ENCODE measurements at regions not wholly inside any gene's neighbourhood (a gene's known extent, or its start where the extent isn't known, plus 50 kb on each side); places are given as distances from the start of the nearest gene placed in this dataset.
"Not testable (repeated sequence)": the region's sequence is repeated elsewhere in the genome, so short reads cannot be mapped to it uniquely, and the experiment has no call there.

DNA sequence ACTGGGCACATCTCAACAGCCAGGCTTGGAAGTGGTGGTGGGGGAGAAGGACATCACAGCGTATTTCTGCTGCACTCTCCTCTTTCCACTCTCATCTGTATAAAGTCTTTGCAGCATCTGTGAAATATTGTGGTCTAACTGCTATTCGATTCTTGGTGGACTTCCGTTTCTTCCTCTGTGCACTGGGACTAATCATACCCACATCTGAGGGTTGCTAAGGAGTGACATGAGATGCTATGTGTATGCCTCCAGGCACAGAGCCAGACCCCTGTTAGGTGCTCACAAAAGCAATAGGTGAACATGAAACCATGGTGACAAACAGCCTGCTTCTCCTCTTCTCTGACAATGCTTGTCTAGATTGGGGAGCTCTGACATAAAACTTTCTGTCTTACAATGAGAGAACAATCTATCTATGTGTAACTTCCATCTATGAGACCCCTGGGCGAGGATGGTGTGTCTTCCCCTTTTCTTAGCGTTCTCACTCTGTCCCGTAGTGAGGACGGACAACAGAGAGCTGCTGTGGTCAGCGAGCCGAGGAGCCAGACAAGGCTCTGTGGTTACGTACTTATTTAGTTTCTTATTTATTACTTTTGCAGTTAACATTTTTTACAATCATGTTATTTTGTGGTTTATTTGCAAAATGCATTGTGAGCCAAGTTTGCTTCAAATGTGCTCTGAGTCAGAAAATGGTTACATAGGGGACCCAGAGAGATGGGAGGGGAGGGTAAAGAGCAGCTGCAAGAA is 196.7 kb upstream of the TPRG1 start:
- DNase-seq: no peak

DNA sequence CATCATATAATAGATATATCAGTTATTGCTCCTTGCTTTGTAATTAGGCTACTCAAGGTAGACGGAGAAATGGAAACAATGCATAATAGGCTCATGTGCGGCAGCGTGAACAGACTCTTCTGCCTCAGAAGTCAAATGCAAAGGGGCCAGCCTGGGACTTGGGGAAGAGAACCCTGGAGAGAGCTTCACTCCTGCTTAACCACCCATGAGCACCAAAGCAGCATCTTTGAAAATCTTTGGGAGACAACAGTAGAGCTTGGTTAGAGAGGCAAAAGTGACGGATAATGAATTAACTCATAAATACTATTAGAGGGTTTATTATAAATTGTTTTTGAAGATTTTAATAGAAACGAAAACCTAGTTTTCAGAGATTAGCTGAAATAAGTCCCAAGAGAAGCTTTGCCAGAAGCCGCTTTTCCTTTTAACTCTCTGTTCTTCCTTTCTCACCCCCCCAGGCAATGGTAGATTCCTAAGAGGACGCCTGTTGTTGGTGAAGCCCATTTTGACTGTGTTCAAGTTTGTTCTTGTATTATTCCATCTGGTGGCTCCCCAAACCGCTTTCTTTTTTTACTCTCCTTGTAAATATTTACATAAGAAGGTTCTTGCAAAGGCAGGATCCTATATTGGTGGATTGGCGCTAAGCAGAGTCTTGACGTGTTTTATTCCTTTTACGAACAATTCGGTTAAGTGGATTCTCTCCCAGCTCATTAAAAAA is 196.0 kb upstream of the TPRG1 start:
- DNase-seq: no peak

DNA sequence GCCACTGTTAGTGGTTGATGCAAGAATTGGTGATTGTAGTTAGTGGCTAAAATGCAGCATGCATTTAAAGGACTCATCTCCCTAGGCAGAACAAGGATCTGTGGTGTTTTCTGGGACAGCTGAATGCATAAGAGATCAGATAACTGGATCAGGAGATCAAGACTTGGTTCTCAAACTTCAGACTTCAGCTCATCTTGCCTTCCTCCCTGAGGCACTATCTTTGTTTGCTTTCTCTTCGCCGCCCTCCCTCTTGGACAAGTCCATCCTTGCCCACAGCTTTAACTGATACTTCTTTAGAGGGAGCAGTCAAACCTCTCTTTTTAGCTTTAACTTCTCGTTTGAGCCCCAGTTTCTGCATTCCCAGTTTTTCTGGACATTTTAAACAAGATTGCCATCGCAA is 195.4 kb upstream of the TPRG1 start:
- DNase-seq: no peak

DNA sequence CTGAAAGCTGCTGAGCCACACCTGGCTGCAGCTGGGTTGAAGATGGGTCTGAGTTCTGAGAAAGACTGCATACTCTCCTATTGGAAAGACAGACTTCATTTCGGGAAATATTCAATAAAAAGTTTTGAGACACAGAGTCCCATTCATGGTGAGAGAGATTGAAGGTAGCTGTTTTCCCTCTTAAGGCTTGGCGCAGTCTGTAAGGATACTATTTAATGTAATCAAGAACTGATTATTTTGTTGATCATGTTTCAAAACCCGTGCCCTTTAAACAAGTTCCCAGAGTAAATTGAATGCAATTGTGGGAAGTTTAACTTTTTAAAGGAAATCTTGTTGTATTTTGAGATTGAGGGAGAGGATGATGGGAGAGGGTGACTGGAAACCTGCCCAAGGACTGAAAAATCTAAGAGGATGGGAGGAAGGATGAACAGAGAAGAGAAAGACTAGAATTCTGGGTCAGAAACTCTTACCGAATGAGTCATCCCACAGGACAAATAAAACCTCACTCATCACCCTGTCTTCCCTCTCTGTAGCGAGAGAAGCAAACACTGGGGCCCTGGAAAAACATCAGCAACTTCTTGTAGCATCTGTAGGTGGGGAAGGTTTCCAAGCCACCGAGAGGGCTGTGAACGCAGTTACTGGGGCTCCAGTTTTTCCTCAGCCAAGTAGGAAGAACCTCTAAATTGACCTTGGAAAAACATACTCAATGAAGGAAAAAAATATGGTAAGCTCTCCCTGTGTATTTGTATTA is 193.2 kb upstream of the TPRG1 start:
- DNase-seq: no peak

DNA sequence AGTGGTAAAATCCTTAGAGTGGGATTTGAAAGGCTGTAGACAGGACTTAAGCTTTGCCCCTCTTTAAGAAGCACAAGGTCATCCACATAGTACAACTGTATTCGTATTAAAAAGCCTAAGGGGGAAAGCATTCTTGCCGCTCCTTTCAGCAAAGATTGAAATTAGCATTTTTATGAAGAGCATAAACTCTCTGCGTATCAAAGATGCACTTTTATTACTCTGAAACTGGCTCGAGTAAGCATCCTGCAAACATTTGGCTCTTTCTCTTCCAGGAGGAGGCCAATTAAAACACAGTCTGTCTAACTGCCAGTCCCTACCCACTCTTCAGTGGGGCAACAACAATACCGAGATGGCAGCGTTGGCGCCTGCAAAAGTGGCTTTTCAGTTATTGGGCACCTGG is 192.5 kb upstream of the TPRG1 start:
- DNase-seq: no peak

DNA sequence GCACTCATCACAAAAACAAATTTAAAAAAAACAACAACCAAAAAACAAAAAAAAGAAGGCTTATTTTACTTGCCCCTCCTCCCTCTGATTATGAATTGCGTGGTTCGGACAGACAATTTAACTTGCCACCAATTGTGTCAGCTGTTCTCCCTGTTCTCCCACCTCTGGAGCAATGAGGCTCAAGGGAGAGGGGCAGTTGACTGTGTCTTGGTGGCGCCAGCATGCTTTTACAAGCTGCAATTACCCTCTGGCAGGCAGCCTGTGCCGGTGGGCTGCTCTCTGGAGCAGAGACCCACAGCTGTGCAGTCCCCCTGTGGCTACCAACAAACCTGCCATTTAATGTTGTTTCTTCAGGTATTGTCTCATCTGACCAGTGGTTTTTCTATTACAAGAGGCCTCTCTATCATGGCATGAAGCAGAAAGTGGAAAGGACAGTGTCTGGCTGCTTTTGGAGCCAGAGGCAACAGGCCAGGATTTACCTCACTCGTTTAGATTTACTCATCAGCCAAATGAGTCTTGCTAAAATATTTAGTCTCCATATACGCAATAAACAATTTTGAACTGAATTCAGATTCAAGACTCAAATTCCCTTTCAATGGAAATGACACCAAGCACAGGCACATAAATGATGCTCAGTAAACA is 192.0 kb upstream of the TPRG1 start:
- DNase-seq: no peak

DNA sequence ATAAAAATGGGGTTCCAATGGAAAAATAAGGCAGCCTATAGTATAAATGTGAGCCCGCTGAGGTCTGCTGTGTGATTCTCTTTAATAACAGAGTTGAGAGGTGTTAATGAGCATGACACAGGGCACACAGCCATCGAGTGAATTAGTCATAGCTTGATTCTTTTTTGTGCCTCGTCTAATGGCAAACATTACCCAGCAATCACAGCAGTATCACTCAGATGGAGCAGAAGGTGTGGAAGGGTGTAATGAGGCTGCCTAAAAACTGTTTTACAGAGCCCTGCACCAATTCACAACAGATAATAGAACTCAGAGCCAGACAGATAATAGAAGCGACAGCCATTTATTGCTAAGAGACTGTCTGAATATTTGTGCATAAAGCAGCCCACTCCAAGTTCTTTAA is 178.6 kb upstream of the TPRG1 start:
- DNase-seq: no peak

DNA sequence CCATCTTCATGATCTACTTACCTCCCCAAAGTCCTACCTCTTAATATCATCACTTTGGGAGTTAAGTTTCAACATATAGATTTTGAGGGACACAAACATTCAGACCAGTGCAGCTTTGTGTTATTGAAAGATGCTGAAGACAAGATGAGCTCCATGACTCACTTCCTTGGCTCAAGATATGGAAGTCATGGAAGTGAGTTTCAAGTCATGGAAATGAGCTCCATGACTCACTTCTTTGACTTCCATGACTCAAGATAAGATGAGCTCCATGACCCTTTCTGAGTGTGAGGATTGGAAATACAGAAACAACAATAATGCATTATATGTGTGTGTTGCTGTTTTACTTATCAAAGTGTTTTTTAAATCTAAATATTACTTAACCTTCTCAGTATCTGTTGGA is 170.2 kb upstream of the TPRG1 start:
- DNase-seq: peak; percentile 69

DNA sequence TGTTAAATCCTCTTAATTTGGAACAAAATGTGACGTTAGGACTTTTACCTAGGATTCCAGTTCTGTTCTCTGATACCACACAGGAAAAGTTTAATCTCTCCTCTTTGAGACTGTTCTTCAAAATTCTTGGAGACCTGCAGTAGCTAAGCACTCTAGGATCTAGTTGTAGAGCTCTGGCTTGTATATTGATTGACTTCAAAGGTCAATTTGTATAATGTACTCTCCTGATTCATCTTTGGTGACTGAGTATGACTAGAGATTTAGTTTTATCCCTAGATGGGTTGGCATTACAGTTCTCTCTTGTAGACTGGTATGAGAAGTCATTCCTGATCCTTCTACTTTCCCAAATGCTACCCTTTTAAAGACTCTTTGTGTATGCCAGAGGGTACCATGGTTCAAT is 168.4 kb upstream of the TPRG1 start:
- no peak for DNase-seq

DNA sequence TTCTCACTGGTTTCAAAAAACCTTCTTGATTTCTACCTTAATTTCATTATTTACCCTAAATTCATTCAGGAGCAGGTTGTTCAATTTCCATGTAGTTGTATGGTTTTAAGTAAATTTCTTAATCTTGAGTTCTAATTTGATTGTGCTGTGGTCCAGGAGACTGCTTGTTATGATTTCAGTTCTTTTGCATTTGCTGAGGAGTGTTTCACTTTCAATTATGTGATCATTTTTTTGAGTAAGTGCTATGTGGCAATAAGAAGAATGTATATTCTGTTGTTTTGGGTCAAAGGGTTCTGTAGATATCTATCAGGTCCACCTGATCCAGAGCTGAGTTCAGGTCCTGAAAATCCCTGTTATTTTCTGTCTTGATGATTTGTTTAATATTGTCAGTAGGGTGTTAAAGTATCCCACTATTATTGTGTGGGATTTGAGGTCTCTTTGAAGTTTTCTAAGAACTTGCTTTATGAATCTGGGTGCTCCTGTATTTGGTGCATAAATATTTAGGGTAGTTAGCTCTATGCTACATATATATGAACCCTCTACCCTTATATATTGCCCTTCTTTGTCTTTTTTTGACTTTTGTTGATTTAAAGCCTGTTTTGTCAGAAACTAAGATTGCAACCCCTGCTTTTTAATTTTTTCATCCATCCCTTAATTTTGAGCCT is 158.4 kb upstream of the TPRG1 start:
- DNase-seq: peak; percentile 40

DNA sequence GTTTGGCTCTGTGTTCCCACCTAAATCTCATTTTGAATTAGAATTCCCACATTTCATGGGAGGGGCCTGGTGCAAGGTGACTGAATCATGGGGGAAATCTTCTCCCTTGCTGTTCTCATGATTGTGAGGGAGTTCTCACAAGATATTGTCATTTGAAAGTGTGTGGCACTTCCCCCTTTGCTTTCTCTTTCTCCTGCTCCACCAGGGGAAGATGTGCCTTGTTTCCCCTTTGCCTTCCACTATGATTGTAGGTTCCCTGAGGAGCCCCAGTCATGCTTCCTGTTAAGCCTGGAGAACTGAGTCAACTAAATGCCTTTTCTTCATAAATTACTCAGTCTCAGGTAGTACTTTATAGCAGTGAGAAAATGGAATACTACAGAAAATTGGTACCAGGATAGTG is 157.2 kb upstream of the TPRG1 start:
- DNase-seq: peak; percentile 73

DNA sequence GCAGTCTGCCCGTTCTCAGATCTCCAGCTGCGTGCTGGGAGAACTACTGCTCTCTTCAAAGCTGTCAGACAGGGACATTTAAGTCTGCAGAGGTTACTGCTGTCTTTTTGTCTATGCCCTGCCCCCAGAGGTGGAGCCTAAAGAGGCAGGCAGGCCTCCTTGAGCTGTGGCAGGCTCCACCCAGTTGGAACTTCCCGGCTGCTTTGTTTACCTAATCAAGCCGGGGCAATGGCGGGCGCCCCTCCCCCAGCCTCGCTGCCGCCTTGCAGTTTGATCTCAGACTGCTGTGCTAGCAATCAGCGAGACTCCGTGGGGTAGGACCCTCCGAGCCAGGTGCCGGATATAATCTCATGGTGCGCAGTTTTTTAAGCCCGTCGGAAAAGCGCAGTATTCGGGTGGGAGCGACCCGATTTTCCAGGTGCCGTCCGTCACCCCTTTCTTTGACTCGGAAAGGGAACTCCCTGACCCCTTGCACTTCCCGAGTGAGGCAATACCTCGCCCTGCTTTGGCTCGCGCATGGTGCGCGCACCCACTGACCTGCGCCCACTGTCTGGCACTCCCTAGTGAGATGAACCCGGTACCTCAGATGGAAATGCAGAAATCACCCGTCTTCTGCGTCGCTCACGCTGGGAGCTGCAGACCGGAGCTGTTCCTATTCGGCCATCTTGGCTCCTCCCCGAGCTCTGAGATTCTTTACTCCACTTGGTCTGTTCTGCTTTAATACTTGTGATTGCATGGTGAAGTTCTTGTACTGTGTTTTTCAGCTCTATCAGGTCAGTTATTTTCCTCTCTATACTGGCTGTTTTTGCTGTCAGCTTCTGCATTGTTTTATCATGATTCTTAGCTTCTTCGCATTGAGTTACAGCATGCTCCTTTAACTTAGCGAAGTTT is 148.9 kb upstream of the TPRG1 start:
- not testable (repeated sequence) for DNase-seq

DNA sequence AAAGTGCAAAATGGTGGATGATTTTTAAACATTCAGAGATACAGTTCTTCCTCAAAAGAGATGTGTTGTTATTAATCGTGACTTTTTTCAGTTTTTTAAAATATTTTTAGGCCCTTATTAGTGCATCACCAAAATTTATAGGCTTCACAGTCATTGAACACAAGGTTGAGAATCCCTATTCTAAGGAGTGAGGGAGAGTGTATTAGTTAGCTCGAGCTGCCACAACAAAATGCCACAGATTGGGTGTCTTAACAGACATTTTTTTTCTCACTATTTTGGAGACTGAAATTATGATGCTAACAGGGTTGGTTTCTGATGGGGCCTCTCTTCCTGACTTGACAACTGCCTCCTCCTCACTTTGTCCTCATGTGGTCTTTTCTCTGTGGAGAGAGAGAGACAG is 145.9 kb upstream of the TPRG1 start:
- DNase-seq: no peak

DNA sequence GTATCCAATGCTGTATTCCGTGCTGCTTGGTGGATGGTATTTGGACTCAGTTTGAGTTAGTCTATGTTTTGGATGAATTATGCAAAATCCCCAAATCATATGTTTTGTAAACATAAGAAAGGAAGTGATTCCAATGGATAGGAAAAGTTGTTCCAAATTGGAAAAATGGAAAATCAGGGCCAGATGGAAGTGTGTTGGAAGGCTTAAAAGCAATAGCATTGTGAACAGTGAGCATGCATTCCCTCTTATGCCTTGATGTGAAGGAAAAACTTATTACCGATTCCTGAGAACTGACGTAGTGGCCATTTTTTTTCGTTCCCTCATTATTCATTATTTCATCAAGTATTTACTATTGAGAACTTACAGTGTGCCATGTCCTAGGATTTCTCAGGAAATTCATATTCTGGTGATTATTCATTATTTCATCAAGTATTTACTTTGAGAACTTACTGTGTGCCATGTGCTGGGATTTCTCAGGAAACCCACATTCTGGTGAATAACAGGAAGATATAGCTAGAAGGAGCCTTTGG is 144.1 kb upstream of the TPRG1 start:
- no peak for DNase-seq

DNA sequence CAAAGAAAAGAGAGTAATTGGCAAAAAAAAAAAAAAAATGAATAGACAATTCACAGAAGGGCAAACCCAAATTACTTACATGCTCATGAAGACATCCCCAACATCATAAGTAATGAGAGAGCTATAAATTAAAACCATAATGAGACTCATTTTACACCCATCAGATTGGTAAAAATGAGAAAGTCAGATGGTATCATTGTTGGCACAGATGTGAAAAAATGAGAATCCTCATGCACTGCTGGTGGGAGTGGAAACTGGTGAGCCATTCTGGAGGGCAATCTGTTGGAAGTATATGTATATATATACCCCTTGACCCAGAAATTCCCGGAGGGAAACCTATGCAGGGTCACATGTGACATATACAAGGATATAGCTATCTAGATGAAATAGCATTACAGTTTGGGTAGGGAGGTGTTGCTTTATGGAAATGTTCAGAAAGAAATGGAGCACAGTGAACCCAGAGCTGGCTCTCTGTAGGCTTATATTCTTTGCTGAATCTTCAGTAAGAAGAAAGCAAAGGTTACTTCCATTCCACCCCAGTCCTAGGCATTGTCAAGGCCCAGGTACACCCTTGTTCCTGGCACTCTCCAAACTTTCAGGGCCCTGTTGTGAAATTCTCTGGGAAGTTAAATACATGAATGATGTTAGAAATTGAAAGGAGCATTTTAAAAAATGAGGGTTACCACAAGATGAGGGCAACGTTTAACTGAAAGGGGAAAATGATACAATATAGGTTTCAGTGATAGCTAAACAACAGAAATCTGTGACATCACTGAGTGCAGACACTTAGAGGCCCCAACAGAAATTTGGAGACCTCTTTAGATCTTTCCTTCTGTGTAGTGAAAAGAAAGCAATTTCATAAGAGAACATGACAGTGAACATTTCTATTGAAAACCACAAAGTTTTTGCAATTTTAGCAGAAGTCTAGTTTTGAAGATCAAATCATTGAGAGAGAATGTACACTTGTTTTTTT is 132.7 kb upstream of the TPRG1 start:
- DNase-seq: peak; percentile 16

DNA sequence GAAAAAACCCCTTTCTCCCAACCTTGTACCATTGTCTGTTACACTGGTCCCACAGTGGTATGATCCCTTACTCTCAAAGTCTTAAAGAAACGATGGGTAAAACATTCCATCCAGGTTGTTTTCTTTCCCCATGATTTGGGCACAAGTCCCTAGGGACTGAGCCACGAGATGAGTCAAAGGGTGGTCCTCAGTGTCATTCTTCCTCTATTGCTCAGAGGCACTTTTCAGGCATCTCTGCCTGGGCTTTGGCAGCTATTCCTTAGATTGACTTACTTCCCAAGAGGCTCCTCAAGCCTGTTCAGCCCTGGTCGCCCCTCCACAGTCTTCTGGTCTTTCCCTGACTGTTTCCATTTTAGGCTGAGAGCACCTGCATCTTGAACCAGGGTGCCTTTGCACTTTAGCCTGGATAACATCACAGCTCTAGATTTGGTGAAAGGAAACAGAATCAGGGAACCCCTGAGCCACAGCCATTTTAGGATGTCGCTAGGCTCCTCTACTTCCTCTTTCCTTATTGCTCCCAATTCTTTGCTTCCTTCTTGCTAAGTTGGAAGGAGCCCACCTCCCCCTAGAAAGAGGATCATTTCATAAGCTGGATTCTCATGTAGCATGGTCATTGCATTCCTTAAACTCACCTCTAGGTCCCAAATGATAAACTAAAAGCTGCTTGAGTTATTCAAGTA is 131.0 kb upstream of the TPRG1 start:
- DNase-seq: peak; percentile 42

DNA sequence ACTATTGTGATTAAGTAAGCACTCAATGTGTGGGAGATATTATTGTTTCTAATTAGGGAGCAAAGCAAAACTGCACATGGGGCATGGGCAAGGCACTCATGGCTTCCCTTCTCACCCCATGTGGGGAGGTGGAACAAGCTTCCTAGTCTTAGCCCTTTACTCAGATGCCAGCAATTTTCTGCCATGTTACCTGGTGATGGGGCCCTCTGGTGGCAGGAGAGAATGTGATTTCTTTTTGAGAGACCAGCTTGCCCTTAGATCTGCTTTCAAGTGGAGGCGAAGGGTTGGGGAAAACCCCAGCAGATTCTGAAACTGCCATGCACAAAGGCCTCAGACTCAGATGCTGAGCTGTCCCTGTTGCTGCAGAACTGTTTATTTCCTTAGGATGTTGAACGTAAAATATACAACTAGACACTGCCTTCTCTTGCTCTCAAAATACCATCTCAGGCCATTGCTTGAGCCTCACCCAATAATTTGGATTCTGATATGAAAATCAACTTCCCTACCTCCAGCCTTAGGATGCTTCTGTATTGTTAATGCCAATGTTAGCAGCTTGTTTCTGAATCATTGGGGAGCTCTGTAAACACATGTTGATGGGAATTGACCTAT is 130.2 kb upstream of the TPRG1 start:
- peak; percentile 63 for DNase-seq

DNA sequence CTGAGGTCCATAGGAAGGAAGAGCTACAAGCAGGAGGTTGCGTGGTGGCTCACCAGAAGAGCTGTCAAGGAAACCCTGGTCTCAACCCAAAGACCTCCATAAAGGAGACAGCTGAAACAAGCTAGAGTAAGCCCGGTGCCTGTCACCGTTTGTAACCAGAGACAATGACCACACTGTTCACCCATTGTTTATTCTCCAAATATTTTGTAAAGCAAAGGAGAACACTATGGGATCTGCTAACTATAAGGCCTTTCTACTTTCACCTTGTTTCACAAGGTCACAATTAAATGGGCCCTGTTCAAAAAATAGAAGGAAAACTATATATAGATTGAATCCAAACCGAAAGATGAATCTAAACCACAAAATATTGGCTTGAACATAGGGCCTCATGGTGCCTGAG is 128.9 kb upstream of the TPRG1 start:
- no peak for DNase-seq
